Cardiac muscle cell (in vitro differentiated cells and primary cell): ENCODE measurements at regions not wholly inside any gene's neighbourhood (a gene's known extent, or its start where the extent isn't known, plus 50 kb on each side); places are given as distances from the start of the nearest gene placed in this dataset.

Source experiments
- DNase-seq, 2 donors: peaks; one replicate each; pipeline versions ENCODE4 v3.0.0 to v3.0.0-alpha.2; 2010 to 2017; ENCODE audit warnings: low read depth in 1 of 2, low spot score in 1 of 2
- H3K27ac ChIP-seq: fragments of 200-600 bp; sonication (generic); 2 replicates; pipeline ENCODE4 v1.5.1; 2016
- H3K27me3 ChIP-seq: fragments of 200-600 bp; sonication (generic); 2 replicates; pipeline ENCODE4 v1.6.0; 2016; ENCODE audit warnings: control low read depth
- H3K36me3 ChIP-seq: fragments of 200-600 bp; sonication (generic); 2 replicates; pipeline ENCODE4 v1.5.1; 2016; ENCODE audit warnings: control low read depth
- H3K4me1 ChIP-seq: fragments of 200-600 bp; sonication (generic); 2 replicates; pipeline ENCODE4 v1.8.1; 2017; ENCODE audit warnings: low read depth, mild to moderate bottlenecking, mixed run types
- H3K4me3 ChIP-seq: fragments of 200-600 bp; sonication (generic); 2 replicates; pipeline ENCODE4 v1.5.1; 2016; ENCODE audit warnings: mild to moderate bottlenecking
- H3K9me3 ChIP-seq: fragments of 200-600 bp; sonication (generic); 2 replicates; pipeline ENCODE4 v1.5.1; 2017; ENCODE audit warnings: low read depth, mild to moderate bottlenecking, control low read depth
- TF ChIP-seq, protein P1 (sequence below): IDR thresholded peaks from 2 replicates; pipeline ENCODE4 v1.5.1; 2012; ENCODE audit warnings: low read depth, mild to moderate bottlenecking, low read length

- H3K4me1 ChIP-seq, result no peaks in the 10 kb centered on the region
- no peaks in the 10 kb centered on the region for H3K36me3 ChIP-seq
- TF ChIP-seq, protein P1, sequence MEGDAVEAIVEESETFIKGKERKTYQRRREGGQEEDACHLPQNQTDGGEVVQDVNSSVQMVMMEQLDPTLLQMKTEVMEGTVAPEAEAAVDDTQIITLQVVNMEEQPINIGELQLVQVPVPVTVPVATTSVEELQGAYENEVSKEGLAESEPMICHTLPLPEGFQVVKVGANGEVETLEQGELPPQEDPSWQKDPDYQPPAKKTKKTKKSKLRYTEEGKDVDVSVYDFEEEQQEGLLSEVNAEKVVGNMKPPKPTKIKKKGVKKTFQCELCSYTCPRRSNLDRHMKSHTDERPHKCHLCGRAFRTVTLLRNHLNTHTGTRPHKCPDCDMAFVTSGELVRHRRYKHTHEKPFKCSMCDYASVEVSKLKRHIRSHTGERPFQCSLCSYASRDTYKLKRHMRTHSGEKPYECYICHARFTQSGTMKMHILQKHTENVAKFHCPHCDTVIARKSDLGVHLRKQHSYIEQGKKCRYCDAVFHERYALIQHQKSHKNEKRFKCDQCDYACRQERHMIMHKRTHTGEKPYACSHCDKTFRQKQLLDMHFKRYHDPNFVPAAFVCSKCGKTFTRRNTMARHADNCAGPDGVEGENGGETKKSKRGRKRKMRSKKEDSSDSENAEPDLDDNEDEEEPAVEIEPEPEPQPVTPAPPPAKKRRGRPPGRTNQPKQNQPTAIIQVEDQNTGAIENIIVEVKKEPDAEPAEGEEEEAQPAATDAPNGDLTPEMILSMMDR, result no peak
- H3K9me3 ChIP-seq, result no peaks in the 10 kb centered on the region
- H3K4me3 ChIP-seq, result no peak overlapping the region
- no peak overlapping the region for H3K27ac ChIP-seq
- DNase-seq, result no peak
- H3K27me3 ChIP-seq, result no peaks in the 10 kb centered on the region
Observed at GRCh38 chr6:92700411-92700810, 718.9 kb downstream of the EPHA7 start.

DNA sequence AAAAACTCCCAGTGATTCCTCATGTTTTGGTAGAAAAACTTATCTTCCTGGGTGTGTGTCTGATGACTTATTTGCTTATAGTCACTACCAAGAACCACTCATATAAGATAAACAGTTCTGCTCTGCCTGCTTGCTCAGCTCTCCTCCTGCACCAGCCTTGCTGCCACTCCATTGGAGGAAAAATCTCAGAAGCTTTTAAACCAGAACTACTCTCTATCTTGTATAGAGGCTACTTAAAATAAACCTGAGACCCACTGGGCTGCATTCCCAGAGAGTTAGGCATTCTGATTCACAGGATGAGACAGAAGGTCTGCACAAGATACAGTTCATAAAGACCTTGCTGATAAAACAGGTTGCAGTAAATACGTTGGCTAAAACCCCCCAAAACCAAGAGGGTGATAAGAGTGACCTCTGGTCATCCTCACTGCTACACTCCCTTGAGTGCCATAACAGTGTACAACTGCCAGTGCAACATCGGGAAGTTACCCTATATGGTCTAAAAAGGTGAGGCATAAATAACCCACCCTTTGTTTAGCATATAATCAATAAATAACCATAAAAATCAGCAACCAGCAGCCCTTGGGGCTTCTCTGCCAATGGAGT lies 728.3 kb downstream of the EPHA7 start:
- DNase-seq, result peak in 1 of 2 donors; percentile 63
- no peaks in the 10 kb centered on the region for H3K27me3 ChIP-seq
- TF ChIP-seq, protein P1, result no peak

GRCh38 chr6:92688342-92688741 lies 731.0 kb downstream of the EPHA7 start:
- H3K27ac ChIP-seq, result no peak overlapping the region
- TF ChIP-seq, protein P1, result no peak
- no peaks in the 10 kb centered on the region for H3K36me3 ChIP-seq
- H3K4me1 ChIP-seq, result peaks cover 7% of the 10 kb centered on the region
- no peaks in the 10 kb centered on the region for H3K9me3 ChIP-seq
- no peak overlapping the region for H3K4me3 ChIP-seq
- no peaks in the 10 kb centered on the region for H3K27me3 ChIP-seq
- DNase-seq, result no peak

More for the DNA sequence above, 728.3 kb downstream of the EPHA7 start:
- peaks cover 7% of the 10 kb centered on the region for H3K4me1 ChIP-seq
- H3K36me3 ChIP-seq, result no peaks in the 10 kb centered on the region
- no peaks in the 10 kb centered on the region for H3K9me3 ChIP-seq
- no peak overlapping the region for H3K4me3 ChIP-seq
- H3K27ac ChIP-seq, result peak overlapping the region; percentile 27

- TF ChIP-seq, protein P1, result no peak
Observed at GRCh38 chr6:92687278-92687677, 732.1 kb downstream of the EPHA7 start.

GRCh38 chr6:92684386-92684785 lies 735.0 kb downstream of the EPHA7 start:
- H3K9me3 ChIP-seq, result no peaks in the 10 kb centered on the region
- no peaks in the 10 kb centered on the region for H3K27me3 ChIP-seq
- no peak overlapping the region for H3K4me3 ChIP-seq
- no peaks in the 10 kb centered on the region for H3K4me1 ChIP-seq
- no peaks in the 10 kb centered on the region for H3K36me3 ChIP-seq
- TF ChIP-seq, protein P1, result no peak
- no peak overlapping the region for H3K27ac ChIP-seq
- peak in 1 of 2 donors; percentile 20 for DNase-seq

More at GRCh38 chr6:92687278-92687677, 732.1 kb downstream of the EPHA7 start:
- no peaks in the 10 kb centered on the region for H3K9me3 ChIP-seq
- no peak for DNase-seq
- H3K27me3 ChIP-seq, result no peaks in the 10 kb centered on the region
- peaks cover 7% of the 10 kb centered on the region for H3K4me1 ChIP-seq
- no peak overlapping the region for H3K4me3 ChIP-seq
- H3K36me3 ChIP-seq, result no peaks in the 10 kb centered on the region
- H3K27ac ChIP-seq, result no peak overlapping the region
